Midbrain (tissue), 1 donor: ENCODE measurements at regions not wholly inside any gene's neighbourhood (a gene's known extent, or its start where the extent isn't known, plus 50 kb on each side); places are given as distances from the start of the nearest gene placed in this dataset.

Source experiments
- DNase-seq: peaks from one replicate; lab custom pipeline; 2025; lab: John Stamatoyannopoulos, UW

- DNase-seq: no peak
These were observed 205.9 kb downstream of the IKZF2 start for GRCh38 chr2:212945526-212945925.

- no peak for DNase-seq
These were observed 208.1 kb downstream of the IKZF2 start for GRCh38 chr2:212943351-212943750.

GRCh38 chr2:212941361-212941760 lies 210.1 kb downstream of the IKZF2 start:
- DNase-seq: no peak

GRCh38 chr2:212940816-212941215 lies 210.6 kb downstream of the IKZF2 start:
- DNase-seq: peak; percentile 18

- DNase-seq: no peak
These were observed 211.5 kb downstream of the IKZF2 start for GRCh38 chr2:212939777-212940531.

- DNase-seq: no peak
These were observed 213.1 kb downstream of the IKZF2 start for GRCh38 chr2:212938144-212938793.

GRCh38 chr2:212936572-212936971 lies 214.8 kb downstream of the IKZF2 start:
- DNase-seq: no peak

GRCh38 chr2:212935752-212936151 lies 215.7 kb downstream of the IKZF2 start:
- no peak for DNase-seq

GRCh38 chr2:212931271-212931670 lies 220.1 kb downstream of the IKZF2 start:
- DNase-seq: no peak

GRCh38 chr2:212930556-212931260 lies 220.7 kb downstream of the IKZF2 start:
- DNase-seq: no peak

- no peak for DNase-seq
These were observed 221.4 kb downstream of the IKZF2 start for GRCh38 chr2:212929971-212930370.

- DNase-seq: no peak
These were observed 222.3 kb downstream of the IKZF2 start for GRCh38 chr2:212929116-212929515.

GRCh38 chr2:212928681-212929080 lies 222.7 kb downstream of the IKZF2 start:
- DNase-seq: no peak

GRCh38 chr2:212926940-212927339 lies 224.5 kb downstream of the IKZF2 start:
- peak; percentile 42 for DNase-seq

- no peak for DNase-seq
These were observed 228.0 kb downstream of the IKZF2 start for GRCh38 chr2:212923393-212923792.

- DNase-seq: no peak
These were observed 228.7 kb downstream of the IKZF2 start for GRCh38 chr2:212922701-212923100.

- DNase-seq: no peak
These were observed 229.7 kb downstream of the IKZF2 start for GRCh38 chr2:212921711-212922110.

- DNase-seq: no peak
These were observed 230.4 kb downstream of the IKZF2 start for GRCh38 chr2:212921061-212921460.

- no peak for DNase-seq
These were observed 232.2 kb downstream of the IKZF2 start for GRCh38 chr2:212919238-212919637.

- DNase-seq: no peak
These were observed 233.1 kb downstream of the IKZF2 start for GRCh38 chr2:212918336-212918735.

- no peak for DNase-seq
These were observed 236.2 kb downstream of the IKZF2 start for GRCh38 chr2:212915121-212915782.

GRCh38 chr2:212914392-212914791 lies 237.0 kb downstream of the IKZF2 start:
- no peak for DNase-seq
